ENCODE measurements at regions not wholly inside any gene's neighbourhood (a gene's known extent, or its start where the extent isn't known, plus 50 kb on each side); places are given as distances from the start of the nearest gene placed in this dataset.

DNA sequence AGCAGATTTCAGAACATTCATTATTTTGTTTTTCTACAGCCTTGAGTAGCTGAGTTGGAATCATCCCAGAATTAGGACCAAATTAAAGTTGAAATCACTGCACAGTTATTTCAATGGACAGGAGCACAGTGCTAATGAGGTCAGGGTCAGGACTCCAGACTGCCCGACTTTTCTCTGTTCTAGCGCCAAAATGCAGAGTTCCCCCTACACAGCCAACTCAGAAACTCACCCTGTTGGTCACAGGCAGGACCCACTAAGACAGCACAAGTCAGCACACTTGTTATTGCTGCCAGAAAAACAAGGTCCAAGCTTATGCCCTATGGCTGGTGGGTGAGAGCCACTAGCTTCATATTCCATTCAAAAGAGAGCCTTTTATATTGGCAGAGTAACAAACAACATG is 198.1 kb upstream of the KRR1 start:
- TF ChIP-seq GATA2 (IDR thresholded peaks at IDR 0.05; ENCODE audit: low read depth, low read length), result no peak
- TF ChIP-seq GATA3 (IDR thresholded peaks at IDR 0.05; ENCODE audit: low read depth, low read length), result no peak

All from SH-SY5Y (cell line).